A673 (cell line): ENCODE measurements at regions not wholly inside any gene's neighbourhood (a gene's known extent, or its start where the extent isn't known, plus 50 kb on each side); places are given as distances from the start of the nearest gene placed in this dataset.

ENCODE experiments used
- CTCF ChIP-seq: fragments of 300-800, 200-600 bp; sonication (generic); conservative IDR thresholded peaks from 2 replicates; pipeline ENCODE4 v1.5.1; 2017; ENCODE audit warnings: low read depth, mild to moderate bottlenecking, antibody characterized with exemption, low read length, moderate library complexity, mixed read lengths
- EZH2 ChIP-seq: fragments of 200-600 bp; sonication (generic); IDR thresholded peaks from 2 replicates; pipeline ENCODE4 v1.6.1; 2017; ENCODE audit warnings: borderline replicate concordance, low read depth, mild to moderate bottlenecking, mixed read lengths, antibody characterized with exemption, low read length; ENCODE audit not compliant: poor library complexity, severe bottlenecking

DNA sequence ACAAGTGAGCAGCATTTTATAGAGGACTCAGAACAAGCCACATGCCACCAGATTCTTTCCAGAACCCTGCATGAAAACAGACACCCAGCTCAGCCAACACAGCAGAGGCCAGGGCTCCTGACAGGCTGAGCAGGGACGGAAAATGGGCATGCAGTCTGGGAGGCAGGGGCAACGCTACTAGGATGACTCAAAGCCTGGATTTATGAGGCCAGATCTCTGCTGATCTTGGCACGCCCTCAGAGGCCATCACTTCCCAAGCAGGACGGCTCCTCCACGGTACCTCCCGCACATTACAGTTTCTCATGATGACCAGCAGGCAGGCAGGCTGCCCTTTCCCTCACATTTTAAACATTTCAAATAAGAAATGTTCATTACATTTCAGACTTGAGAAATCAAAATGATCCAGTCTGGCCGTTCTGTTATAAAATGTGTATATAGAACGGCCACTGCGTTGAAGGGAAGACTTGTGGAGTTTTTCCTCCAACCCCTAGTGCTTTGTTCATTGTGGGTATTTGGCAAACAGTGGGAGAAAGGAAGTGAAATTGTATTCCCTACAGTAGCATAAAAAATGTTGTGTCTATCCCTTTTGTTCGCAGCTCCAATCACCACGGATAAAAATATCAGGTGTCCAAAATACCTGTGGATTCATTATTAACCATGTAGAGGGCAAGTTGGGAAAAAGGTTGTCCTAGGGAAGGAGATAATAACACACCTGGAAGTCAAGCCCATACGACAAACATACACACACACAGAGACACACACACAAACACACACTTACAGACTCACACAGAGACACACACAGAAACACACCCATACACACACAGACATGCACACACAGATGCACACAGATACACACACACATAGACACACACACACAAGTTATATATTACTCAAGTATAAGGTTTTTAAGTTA is 64.8 kb upstream of the ADAMTS18 start:
- TF ChIP-seq CTCF: no peak
- TF ChIP-seq EZH2: no peak
